Activated naive CD8-positive, alpha-beta T cell treated with anti-CD3 and anti-CD28 coated beads for 36 hours (primary cell): ENCODE measurements at regions not wholly inside any gene's neighbourhood (a gene's known extent, or its start where the extent isn't known, plus 50 kb on each side); places are given as distances from the start of the nearest gene placed in this dataset.

Source experiments
- DNase-seq: peaks from one replicate; pipeline ENCODE4 v3.0.0; 2021
- H3K27ac Mint-ChIP-seq: one replicate; pipeline ENCODE4 v1.8.0; 2022; ENCODE audit warnings: mild to moderate bottlenecking, moderate library complexity, mixed read lengths
- H3K27me3 Mint-ChIP-seq: one replicate; pipeline ENCODE4 v1.8.0; 2022; ENCODE audit warnings: mild to moderate bottlenecking, mixed read lengths
- H3K36me3 Mint-ChIP-seq: one replicate; pipeline ENCODE4 v1.8.0; 2021; ENCODE audit warnings: mild to moderate bottlenecking, mixed read lengths
- H3K4me1 Mint-ChIP-seq: one replicate; pipeline ENCODE4 v1.8.0; 2021; ENCODE audit warnings: mixed read lengths
- H3K4me3 Mint-ChIP-seq: one replicate; pipeline ENCODE4 v1.8.0; 2022; ENCODE audit warnings: mild to moderate bottlenecking, moderate library complexity, mixed read lengths
- H3K9me3 Mint-ChIP-seq: one replicate; pipeline ENCODE4 v1.8.0; 2022; ENCODE audit warnings: mixed read lengths

DNA sequence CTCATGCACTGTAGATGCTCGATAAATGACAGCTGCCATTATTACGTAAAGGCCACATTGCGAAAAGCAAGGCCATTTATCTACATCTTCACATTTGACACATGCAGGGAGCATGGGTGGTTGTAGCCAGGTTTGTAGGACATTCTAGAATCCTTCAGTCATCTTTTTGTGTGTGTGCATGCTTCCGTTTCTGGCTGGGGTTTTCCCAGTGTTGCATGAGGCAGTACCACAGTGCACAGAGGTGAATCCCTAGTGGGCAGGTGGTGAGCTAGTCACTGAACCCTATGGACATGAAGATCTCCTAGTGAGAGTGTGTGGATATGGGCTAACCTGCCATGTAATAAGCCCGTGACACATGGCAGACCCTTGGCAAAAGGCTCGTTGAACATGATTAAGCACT lies 151.8 kb upstream of the SLC14A2 start:
- Mint-ChIP-seq H3K4me1 (no peaks in the 10 kb centered on the region), H3K27me3 (peaks cover 4% of the 10 kb centered on the region), H3K4me3 (no peak overlapping the region), H3K9me3 (no peaks in the 10 kb centered on the region), H3K36me3 (no peaks in the 10 kb centered on the region), H3K27ac (no peak overlapping the region)
- no peak for DNase-seq

DNA sequence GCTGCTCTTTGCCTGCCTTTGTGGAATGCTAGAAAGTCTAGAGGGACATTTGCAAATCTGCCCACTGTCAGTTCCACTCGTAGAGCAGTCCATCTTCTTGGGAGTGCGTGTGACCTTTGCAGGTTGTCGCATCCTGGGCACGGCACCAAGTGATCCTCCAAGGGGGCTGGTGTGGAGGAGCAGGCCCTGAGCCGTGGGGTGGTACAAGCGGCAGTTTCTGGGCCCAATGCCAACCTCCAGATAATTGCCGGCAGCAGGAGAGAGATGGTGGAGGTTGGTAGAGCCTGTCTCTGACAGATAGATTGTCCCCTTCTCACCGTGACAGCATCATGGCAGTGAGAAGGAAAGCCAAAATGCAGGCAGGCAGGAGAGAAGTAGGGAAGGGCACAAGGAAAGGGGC lies 150.7 kb upstream of the SLC14A2 start:
- H3K4me3 Mint-ChIP-seq, result no peak overlapping the region
- H3K27me3 Mint-ChIP-seq, result peaks cover 4% of the 10 kb centered on the region
- H3K36me3 Mint-ChIP-seq, result no peaks in the 10 kb centered on the region
- no peak overlapping the region for H3K27ac Mint-ChIP-seq
- no peaks in the 10 kb centered on the region for H3K9me3 Mint-ChIP-seq
- no peaks in the 10 kb centered on the region for H3K4me1 Mint-ChIP-seq
- no peak for DNase-seq

DNA sequence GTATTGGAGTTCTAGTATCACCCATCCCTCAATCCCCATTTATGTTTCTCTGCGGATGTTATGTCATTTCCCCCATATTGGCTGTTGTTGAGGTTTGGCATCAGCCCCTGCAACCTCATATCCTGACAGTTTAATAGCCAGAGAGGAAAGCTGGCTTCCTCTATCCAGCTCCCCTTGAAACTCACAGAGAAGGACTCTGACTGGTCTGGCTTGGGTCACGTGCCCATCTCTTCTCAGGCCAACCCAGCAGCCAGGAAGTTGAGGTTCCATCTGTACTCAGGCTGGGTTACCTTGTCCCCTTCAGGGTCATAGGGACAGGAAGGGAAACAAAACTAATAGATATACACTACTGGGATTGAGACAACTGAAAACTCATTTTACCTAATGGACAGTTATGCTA lies 148.0 kb upstream of the SLC14A2 start:
- H3K27me3 Mint-ChIP-seq, result no peaks in the 10 kb centered on the region
- no peaks in the 10 kb centered on the region for H3K36me3 Mint-ChIP-seq
- no peak overlapping the region for H3K4me3 Mint-ChIP-seq
- H3K4me1 Mint-ChIP-seq, result no peaks in the 10 kb centered on the region
- no peak overlapping the region for H3K27ac Mint-ChIP-seq
- DNase-seq, result no peak
- H3K9me3 Mint-ChIP-seq, result no peaks in the 10 kb centered on the region

DNA sequence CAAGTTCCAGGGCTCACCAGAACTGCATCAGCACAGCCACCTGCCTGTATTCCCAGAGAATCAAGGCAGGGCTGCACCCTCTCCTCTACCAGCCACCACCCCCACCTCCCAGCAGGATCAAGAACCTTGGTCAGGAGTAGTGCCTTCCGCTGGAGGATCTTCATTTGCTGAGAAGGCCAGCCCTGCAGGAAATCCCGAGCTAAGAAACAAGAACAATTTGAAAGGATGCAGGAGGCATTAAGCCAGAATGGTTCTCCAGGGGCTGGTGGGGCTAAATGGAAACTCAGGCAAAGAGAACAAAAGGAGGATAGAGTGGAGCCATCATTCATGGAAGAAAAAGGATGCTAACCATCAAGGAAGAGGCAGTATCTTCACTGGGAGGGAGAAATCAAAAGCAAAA lies 147.3 kb upstream of the SLC14A2 start:
- no peaks in the 10 kb centered on the region for H3K4me1 Mint-ChIP-seq
- no peaks in the 10 kb centered on the region for H3K9me3 Mint-ChIP-seq
- H3K27ac Mint-ChIP-seq, result no peak overlapping the region

DNA sequence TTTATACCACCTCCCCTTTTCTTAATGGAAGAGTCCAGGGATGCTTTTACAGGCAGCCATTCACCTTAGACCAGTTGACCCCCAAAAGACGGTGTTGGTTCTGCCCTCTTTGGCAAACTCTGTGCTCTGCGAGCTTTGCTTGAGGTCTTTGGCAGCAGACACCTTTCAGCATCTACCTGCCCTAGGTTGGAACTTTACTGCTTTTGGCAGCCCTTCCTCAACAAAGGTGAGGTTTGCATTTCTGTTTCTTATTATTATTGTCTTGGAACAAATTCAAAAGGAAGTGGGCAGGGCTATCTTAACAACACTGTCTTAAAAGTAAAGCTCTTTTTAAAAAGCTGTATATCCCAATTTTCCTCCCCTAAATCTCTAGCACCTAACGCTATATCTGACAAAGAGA lies 136.4 kb upstream of the SLC14A2 start:
- no peak overlapping the region for H3K27ac Mint-ChIP-seq
- no peaks in the 10 kb centered on the region for H3K9me3 Mint-ChIP-seq
- no peak overlapping the region for H3K4me3 Mint-ChIP-seq

More for the DNA sequence above, 147.3 kb upstream of the SLC14A2 start:
- DNase-seq, result no peak
- H3K27me3 Mint-ChIP-seq, result no peaks in the 10 kb centered on the region
- no peak overlapping the region for H3K4me3 Mint-ChIP-seq
- no peaks in the 10 kb centered on the region for H3K36me3 Mint-ChIP-seq

DNA sequence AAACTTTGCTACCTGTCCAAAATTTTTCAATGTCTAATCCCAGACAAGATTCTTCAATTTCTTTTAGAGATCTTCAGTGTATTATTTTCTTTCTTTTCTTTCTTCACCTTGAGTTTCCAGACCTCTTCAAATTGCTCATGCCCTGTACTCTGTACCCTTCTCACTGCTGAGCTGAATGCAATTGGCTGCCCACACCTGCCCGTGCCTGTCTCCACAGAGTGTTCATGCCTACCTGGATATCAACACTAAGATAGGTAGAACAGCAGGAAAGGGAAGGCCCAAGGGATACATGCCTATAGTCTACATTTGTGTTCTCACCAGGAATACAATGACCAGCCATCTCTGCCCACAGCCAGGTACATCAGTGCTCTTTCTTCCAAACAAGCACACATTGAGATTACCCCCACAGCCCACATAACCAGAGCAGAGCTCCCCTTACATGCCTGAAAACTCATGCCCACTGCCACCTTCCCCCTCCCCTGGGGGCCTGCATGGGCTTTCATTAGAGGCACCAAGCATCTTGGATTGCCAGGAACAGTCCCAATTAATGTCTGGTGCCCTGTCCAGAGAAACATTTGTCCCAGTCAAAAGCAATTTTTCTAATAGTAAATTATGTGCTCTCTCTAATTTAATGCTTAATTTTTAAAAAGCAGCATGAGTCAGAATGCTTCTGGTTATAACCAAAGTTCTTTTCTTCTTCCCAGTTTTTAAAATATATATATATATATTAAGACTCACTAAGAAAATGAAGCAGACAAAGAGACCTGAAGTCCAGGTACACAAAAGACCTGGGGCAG lies 134.9 kb upstream of the SLC14A2 start:
- DNase-seq, result no peak
- H3K9me3 Mint-ChIP-seq, result no peaks in the 10 kb centered on the region
- no peak overlapping the region for H3K27ac Mint-ChIP-seq
- H3K4me1 Mint-ChIP-seq, result no peaks in the 10 kb centered on the region
- H3K36me3 Mint-ChIP-seq, result no peaks in the 10 kb centered on the region
- H3K4me3 Mint-ChIP-seq, result no peak overlapping the region
- peaks cover 17% of the 10 kb centered on the region for H3K27me3 Mint-ChIP-seq

More for the DNA sequence above, 136.4 kb upstream of the SLC14A2 start:
- Mint-ChIP-seq H3K36me3 (no peaks in the 10 kb centered on the region), H3K4me1 (no peaks in the 10 kb centered on the region), H3K27me3 (peaks cover 17% of the 10 kb centered on the region)
- no peak for DNase-seq

DNA sequence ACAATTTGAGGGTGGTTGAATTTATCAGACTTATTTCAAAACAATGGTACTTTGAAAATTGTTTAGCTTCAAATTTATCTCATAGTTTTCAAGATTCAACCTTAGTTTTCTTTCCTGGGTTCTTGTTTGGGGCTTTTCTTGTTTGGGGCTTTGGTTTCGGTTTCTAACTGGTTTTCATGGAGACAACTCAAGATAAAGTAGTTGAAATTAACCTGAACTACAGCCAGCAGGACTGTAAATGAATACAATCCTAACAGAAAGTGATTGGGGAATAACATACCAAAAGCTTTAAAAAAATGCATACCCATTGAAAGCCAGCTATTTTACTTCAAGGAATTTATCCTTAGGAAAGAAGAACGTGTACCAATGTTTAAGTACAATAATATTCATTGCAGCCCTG lies 133.5 kb upstream of the SLC14A2 start:
- Mint-ChIP-seq H3K27ac (no peak overlapping the region), H3K27me3 (peaks cover 19% of the 10 kb centered on the region), H3K9me3 (no peaks in the 10 kb centered on the region), H3K4me1 (no peaks in the 10 kb centered on the region), H3K36me3 (no peaks in the 10 kb centered on the region), H3K4me3 (no peak overlapping the region)
- no peak for DNase-seq

DNA sequence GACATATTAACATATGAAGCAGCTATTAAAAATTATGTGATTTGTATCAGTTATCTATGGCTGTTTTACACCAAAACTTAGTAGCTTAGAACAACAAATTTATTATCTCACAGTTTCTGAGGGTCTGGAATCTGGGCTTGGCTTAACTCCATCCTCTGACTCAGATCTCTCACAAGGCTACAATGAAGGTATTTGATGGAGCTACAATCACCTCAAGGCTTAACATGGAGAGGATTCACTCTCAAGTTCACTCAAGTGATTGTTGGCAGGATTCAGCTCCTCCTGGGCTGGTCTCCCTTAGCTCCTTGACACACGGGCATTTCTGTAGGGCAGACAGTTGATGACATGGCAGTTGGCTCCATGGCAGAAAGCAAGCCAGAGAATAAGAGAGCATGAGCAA lies 133.0 kb upstream of the SLC14A2 start:
- Mint-ChIP-seq H3K27me3 (peaks cover 19% of the 10 kb centered on the region), H3K4me3 (no peak overlapping the region), H3K4me1 (no peaks in the 10 kb centered on the region), H3K36me3 (no peaks in the 10 kb centered on the region), H3K27ac (no peak overlapping the region), H3K9me3 (no peaks in the 10 kb centered on the region)
- DNase-seq, result no peak

DNA sequence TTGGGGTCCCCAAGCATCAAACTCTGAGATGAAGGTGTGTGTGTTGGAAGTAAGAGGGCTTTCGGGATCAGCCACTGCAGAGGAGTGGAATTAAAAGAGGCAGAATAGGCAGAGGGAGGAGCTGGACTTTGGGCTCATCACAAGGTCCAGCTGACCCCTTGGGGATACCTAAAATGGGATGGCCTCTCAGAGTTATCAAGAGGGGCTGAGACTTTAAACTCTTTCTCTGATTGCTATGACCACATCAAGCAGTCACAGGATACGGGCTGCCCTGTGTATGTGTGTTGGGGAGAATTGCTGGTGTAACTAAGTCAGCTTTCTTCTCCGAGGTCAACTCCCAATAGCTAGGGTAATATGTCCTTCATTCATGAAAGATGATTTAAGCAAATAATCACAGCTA lies 127.7 kb upstream of the SLC14A2 start:
- Mint-ChIP-seq H3K27ac (no peak overlapping the region), H3K27me3 (peaks cover 8% of the 10 kb centered on the region), H3K9me3 (no peaks in the 10 kb centered on the region), H3K36me3 (no peaks in the 10 kb centered on the region), H3K4me1 (no peaks in the 10 kb centered on the region), H3K4me3 (no peak overlapping the region)
- no peak for DNase-seq

DNA sequence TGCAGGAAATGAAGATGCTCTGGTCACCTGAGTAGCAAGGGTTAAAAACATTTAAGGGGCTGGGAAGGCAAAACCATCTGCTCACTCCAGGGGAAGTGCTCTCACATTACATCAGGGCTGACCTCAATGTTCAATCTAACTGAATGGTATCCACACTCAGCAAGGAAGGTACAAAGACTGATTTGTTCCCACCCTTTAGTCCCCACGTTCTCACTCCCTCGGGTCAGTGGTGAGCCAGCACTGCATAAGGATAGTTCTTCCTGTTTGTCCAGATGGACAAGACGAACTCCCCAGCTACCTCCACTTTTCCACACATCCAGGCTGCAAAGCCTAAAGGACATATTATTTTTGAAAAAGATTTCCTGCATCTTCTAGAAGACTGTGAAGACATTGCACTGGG lies 126.6 kb upstream of the SLC14A2 start:
- H3K27ac Mint-ChIP-seq, result no peak overlapping the region
- H3K4me1 Mint-ChIP-seq, result no peaks in the 10 kb centered on the region
- no peak for DNase-seq
- no peak overlapping the region for H3K4me3 Mint-ChIP-seq
- H3K36me3 Mint-ChIP-seq, result no peaks in the 10 kb centered on the region
- H3K9me3 Mint-ChIP-seq, result no peaks in the 10 kb centered on the region
- peaks cover 3% of the 10 kb centered on the region for H3K27me3 Mint-ChIP-seq

DNA sequence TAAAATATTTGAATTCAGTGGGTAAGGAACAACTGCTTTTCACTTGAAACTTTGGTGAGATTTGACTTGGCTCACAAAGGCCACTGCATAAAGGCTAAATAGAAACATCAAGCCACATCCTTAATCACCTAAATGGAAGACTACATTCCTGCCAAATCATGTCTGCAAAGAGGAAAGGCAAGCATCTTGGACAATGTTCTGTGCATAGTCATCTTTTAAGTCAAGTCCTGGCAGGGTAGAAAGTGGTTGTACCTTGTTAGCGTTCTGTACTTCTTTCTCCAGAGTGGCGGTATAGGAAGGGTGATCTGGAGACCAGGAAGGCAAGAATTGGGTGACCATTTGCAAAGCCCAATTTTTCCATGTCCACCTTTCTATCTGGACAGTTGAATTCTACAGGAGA lies 121.4 kb upstream of the SLC14A2 start:
- H3K4me3 Mint-ChIP-seq, result no peak overlapping the region
- no peaks in the 10 kb centered on the region for H3K9me3 Mint-ChIP-seq
- no peak overlapping the region for H3K27ac Mint-ChIP-seq
- DNase-seq, result no peak
- no peaks in the 10 kb centered on the region for H3K4me1 Mint-ChIP-seq
- H3K36me3 Mint-ChIP-seq, result no peaks in the 10 kb centered on the region
- peaks cover 4% of the 10 kb centered on the region for H3K27me3 Mint-ChIP-seq

DNA sequence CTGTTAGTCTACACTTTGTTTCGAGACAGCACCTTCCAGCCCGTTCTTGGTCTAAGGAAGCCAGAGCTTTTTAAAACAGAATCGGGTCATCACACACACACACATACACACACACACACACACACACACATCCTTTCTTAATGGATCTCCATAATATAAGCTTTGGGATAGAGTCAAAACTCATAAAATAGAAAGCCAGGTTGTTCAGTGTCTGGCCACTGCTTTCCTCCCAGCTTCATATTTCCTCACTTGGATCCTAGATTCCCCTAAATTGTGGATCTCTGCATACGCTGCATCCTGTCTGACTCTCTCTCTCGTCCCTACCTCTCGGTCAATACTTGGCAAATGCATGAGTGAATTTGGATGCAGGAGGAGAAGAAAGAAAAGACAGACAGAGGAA lies 120.5 kb upstream of the SLC14A2 start:
- no peak overlapping the region for H3K4me3 Mint-ChIP-seq
- no peak for DNase-seq
- no peaks in the 10 kb centered on the region for H3K4me1 Mint-ChIP-seq

DNA sequence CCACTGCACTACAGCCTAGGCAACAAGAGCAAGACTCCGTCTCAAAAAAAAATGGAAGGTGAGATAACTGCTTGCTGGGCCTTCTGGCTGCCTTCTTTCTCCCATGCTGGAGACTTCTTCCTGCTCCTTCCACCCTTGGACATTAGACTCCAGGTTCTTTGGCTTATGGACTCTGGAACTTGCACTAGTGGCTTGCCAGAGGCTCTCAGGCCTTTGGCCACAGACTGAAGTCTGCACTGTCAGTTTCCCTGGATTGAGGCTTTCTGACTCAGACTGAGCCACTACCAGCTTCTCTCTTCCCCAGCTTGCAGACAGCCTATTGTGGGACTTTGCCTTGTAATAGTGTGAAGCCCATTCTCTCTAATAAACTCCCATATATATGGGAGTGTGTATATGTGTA lies 118.5 kb upstream of the SLC14A2 start:
- Mint-ChIP-seq H3K27me3 (peaks cover 4% of the 10 kb centered on the region), H3K27ac (no peak overlapping the region), H3K4me3 (no peak overlapping the region), H3K9me3 (no peaks in the 10 kb centered on the region), H3K4me1 (no peaks in the 10 kb centered on the region), H3K36me3 (no peaks in the 10 kb centered on the region)
- no peak for DNase-seq

More for the DNA sequence above, 120.5 kb upstream of the SLC14A2 start:
- Mint-ChIP-seq H3K36me3 (no peaks in the 10 kb centered on the region), H3K9me3 (no peaks in the 10 kb centered on the region), H3K27me3 (peaks cover 4% of the 10 kb centered on the region), H3K27ac (no peak overlapping the region)

DNA sequence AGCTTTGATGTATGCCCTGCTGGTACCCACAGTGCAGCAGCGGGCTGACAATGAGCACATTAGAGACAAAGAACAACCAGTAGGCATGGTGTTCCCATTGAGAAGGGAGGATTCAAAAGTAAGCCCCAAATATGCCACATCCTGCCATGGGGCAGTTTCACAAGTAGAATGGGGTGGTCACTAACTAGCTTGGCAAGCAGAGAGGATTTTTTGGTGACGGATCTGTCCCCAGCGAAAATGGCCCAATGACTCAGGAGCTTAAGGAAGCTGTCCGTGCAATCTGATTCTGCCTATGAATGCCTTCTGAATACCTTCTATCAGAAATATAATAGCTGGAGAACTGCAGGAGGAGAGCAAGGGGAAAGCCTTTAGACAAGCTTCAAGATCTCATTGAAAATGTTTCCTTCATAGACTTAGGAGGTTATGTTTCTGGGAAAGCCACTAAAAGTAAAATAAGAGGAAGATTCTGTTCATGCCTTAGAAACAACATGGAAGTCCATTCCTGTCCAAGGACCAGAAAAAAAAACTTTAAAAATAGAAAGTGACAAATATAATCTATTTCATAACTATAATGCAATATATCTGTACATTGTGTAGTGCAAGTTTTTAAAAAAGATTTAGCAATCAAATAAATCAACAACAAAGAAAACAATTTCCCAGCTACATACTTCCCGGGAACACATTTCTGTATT lies 117.5 kb upstream of the SLC14A2 start:
- H3K4me1 Mint-ChIP-seq, result no peaks in the 10 kb centered on the region
- no peaks in the 10 kb centered on the region for H3K36me3 Mint-ChIP-seq
- H3K27ac Mint-ChIP-seq, result no peak overlapping the region
- H3K9me3 Mint-ChIP-seq, result no peaks in the 10 kb centered on the region
- H3K27me3 Mint-ChIP-seq, result peaks cover 4% of the 10 kb centered on the region
- DNase-seq, result no peak
- H3K4me3 Mint-ChIP-seq, result no peak overlapping the region

DNA sequence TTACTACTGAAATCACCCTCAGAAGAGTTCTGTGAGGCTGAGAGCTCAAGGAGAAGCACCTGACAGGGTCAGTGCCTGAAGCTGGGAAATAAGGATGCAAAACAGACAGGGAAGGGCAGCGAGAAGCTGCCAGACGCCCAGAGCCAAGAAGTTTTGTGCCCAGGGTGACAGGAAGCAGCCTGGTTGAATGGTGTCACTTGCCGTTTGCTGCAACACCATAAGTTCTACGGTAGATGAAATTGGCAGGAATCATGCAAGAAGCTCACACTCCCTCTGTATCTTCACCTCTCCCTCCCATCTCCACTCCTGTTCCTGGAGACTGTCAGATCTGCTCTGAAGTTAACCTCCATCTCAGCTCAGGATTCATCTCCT lies 117.0 kb upstream of the SLC14A2 start:
- no peak for DNase-seq
- H3K36me3 Mint-ChIP-seq, result no peaks in the 10 kb centered on the region
- no peak overlapping the region for H3K27ac Mint-ChIP-seq
- H3K4me1 Mint-ChIP-seq, result no peaks in the 10 kb centered on the region
- peaks cover 4% of the 10 kb centered on the region for H3K27me3 Mint-ChIP-seq
- H3K4me3 Mint-ChIP-seq, result no peak overlapping the region
- H3K9me3 Mint-ChIP-seq, result no peaks in the 10 kb centered on the region

DNA sequence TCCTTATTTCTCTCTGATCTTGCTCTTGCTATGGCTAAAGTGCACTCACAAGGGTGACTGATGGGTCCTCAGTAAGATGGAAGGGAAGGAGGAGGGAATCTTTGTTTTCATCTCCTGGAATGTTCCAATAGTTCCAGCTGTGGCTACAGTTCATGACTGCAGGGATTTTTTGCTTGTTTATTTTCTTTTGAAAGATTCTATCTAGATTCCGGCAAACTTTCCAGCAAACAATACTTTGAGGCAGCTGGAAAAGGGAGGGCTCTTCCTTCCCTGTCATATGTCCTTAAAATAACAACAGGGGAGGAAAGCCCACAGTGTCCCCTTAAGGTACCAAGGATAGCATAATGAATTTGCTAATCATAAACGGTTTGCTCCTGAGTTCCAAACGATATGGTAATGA lies 111.3 kb upstream of the SLC14A2 start:
- Mint-ChIP-seq H3K4me3 (no peak overlapping the region), H3K27me3 (peaks cover 4% of the 10 kb centered on the region), H3K9me3 (no peaks in the 10 kb centered on the region), H3K27ac (no peak overlapping the region), H3K36me3 (no peaks in the 10 kb centered on the region), H3K4me1 (no peaks in the 10 kb centered on the region)
- no peak for DNase-seq
